Femur (tissue), 1 donor: ENCODE measurements at regions not wholly inside any gene's neighbourhood (a gene's known extent, or its start where the extent isn't known, plus 50 kb on each side); places are given as distances from the start of the nearest gene placed in this dataset.
"Not testable (repeated sequence)": the region's sequence is repeated elsewhere in the genome, so short reads cannot be mapped to it uniquely, and the experiment has no call there.

Experiments used
- DNase-seq: peaks from one replicate; pipeline ENCODE4 v3.0.0-alpha.2; 2017

GRCh38 chr15:20063167-20063566, 478.4 kb downstream of the GOLGA6L6 start:
- not testable (repeated sequence) for DNase-seq

- DNase-seq, result not testable (repeated sequence)
Measured at GRCh38 chr15:20060838-20061237, 480.8 kb downstream of the GOLGA6L6 start.

- not testable (repeated sequence) for DNase-seq
Measured at GRCh38 chr15:20056871-20057270, 484.7 kb downstream of the GOLGA6L6 start.

- not testable (repeated sequence) for DNase-seq
Measured at GRCh38 chr15:20055921-20056320, 485.7 kb downstream of the GOLGA6L6 start.

- DNase-seq, result not testable (repeated sequence)
Measured at GRCh38 chr15:20048189-20048588, 493.4 kb downstream of the GOLGA6L6 start.

- not testable (repeated sequence) for DNase-seq
Measured at GRCh38 chr15:20045165-20045564, 496.4 kb downstream of the GOLGA6L6 start.

- DNase-seq, result not testable (repeated sequence)
Measured at GRCh38 chr15:20040691-20041090, 500.9 kb downstream of the GOLGA6L6 start.

GRCh38 chr15:20025040-20025439, 516.6 kb downstream of the GOLGA6L6 start:
- not testable (repeated sequence) for DNase-seq

- DNase-seq, result not testable (repeated sequence)
Measured at GRCh38 chr15:20022349-20022748, 519.3 kb downstream of the GOLGA6L6 start.

- not testable (repeated sequence) for DNase-seq
Measured at GRCh38 chr15:20021351-20021750, 520.2 kb downstream of the GOLGA6L6 start.

- not testable (repeated sequence) for DNase-seq
Measured at GRCh38 chr15:20020588-20020987, 521.0 kb downstream of the GOLGA6L6 start.

GRCh38 chr15:20019758-20020157, 521.8 kb downstream of the GOLGA6L6 start:
- DNase-seq, result not testable (repeated sequence)

GRCh38 chr15:20017581-20017980, 524.0 kb downstream of the GOLGA6L6 start:
- DNase-seq, result not testable (repeated sequence)

- DNase-seq, result not testable (repeated sequence)
Measured at GRCh38 chr15:20016941-20017340, 524.7 kb downstream of the GOLGA6L6 start.

- DNase-seq, result not testable (repeated sequence)
Measured at GRCh38 chr15:20012837-20013236, 528.8 kb downstream of the GOLGA6L6 start.

GRCh38 chr15:20010759-20011158, 530.8 kb downstream of the GOLGA6L6 start:
- not testable (repeated sequence) for DNase-seq

- DNase-seq, result not testable (repeated sequence)
Measured at GRCh38 chr15:20009619-20010018, 532.0 kb downstream of the GOLGA6L6 start.

- DNase-seq, result not testable (repeated sequence)
Measured at GRCh38 chr15:20007338-20007737, 534.3 kb downstream of the GOLGA6L6 start.

GRCh38 chr15:20003471-20003870, 538.1 kb downstream of the GOLGA6L6 start:
- DNase-seq, result not testable (repeated sequence)

- DNase-seq, result not testable (repeated sequence)
Measured at GRCh38 chr15:20002560-20002959, 539.0 kb downstream of the GOLGA6L6 start.

- DNase-seq, result not testable (repeated sequence)
Measured at GRCh38 chr15:19996574-19997194, 544.9 kb downstream of the GOLGA6L6 start.

- DNase-seq, result not testable (repeated sequence)
Measured at GRCh38 chr15:19995296-19995695, 546.3 kb downstream of the GOLGA6L6 start.

- no peak for DNase-seq
Measured at GRCh38 chr15:19992428-19992827, 549.2 kb downstream of the GOLGA6L6 start.

- DNase-seq, result no peak
Measured at GRCh38 chr15:19988094-19988660, 553.4 kb downstream of the GOLGA6L6 start.
